ENCODE measurements at regions not wholly inside any gene's neighbourhood (a gene's known extent, or its start where the extent isn't known, plus 50 kb on each side); places are given as distances from the start of the nearest gene placed in this dataset.
"Not testable (repeated sequence)": the region's sequence is repeated elsewhere in the genome, so short reads cannot be mapped to it uniquely, and the experiment has no call there.

GRCh38 chr1:69088571-69088970 is 479.2 kb upstream of the LRRC7 start:
- no peak for ATAC-seq

- ATAC-seq = no peak
Measured at GRCh38 chr1:69090170-69090569, 477.6 kb upstream of the LRRC7 start.

- ATAC-seq = no peak
Measured at GRCh38 chr1:69090752-69091151, 477.0 kb upstream of the LRRC7 start.

- not testable (repeated sequence) for ATAC-seq
Measured at GRCh38 chr1:69102058-69102457, 465.7 kb upstream of the LRRC7 start.

DNA sequence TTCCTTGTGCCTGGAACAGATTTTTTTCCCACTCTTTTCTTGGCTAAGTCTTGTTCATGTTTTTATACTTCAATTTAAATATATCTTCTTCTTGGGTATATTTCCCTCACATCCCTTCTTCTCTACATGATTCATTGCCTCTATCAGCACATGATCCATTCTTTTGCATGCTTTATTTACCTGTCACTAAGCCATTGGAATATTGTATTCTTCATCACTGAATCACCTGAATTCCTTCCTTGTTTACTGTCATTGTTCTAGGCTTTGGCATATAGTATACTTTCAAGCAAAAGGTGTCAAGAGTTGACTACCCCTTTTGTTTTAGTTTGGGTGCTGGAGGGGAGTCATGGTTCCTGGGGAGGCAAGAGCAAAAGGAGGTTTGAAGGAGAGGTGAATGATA is 464.5 kb upstream of the LRRC7 start:
- ATAC-seq = no peak

DNA sequence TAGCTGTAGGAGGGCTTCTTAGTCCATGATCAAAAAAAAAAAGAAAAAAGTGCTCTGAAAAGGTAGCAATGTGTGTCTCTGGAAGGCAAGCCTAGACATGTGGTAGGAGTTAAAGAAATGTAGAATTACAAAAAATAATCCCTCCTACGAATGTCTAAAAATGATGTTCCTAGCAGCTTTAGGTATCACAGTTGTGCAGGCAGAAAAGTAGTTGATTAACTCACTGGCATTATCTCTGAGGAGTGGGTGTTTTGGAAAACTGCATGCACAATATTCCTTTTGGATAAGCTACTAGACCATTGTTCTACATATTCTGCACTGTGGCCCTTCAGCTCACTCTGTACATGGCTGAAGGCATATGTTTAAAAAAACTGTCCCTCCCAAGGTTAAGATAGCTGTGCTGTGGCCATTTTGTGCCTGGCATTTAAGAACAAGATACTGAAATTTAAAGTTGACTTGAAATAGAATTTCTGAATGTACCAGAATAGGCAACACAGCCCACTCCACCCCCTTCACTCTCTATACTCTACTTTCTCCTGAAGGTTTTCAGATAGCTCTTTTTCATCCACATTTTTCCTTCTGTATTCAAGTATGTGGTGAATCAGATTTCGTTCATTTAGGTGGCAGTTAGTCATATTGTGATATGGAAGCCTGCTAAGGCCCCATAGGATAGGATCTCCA is 463.9 kb upstream of the LRRC7 start:
- no peak for ATAC-seq

DNA sequence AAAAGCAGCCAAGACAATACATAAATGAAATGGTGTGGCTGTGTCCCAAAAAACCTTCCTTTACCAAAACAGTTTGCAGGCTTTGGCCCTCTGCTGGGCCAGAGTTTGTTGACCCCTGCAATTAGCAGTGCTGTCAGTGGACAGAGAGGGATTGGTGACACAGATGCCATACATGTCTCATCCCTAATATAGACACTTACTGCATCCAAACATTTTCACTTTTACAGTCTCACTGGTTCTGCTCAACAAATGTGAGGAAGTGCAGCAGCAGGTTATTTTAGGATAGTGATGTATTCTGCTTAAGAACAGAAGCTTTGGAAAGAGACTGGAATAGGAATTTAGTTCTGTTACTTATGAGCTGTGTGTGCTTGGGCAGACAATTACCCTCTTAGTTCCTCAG is 462.8 kb upstream of the LRRC7 start:
- no peak for ATAC-seq

- peak; percentile 85 for ATAC-seq
Measured at GRCh38 chr1:69109277-69109676, 458.4 kb upstream of the LRRC7 start.

DNA sequence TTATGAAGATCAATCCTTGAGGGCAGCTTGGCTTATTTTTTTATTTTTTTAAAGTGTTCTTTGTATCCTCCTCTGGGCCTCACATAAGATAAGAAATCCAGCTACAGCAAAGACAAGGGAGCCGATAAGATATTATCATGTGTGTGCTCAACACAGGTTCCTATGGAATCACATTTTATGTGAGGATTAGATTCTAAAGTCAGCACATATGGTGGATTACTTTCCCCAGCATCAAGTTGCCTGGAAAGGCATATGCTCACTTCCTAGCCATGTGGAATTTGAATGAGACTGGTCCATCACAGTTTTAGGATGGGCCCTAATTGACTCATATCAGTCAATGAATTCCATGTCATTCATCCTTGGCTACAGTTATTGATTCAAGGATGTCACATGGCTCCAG is 456.9 kb upstream of the LRRC7 start:
- no peak for ATAC-seq

DNA sequence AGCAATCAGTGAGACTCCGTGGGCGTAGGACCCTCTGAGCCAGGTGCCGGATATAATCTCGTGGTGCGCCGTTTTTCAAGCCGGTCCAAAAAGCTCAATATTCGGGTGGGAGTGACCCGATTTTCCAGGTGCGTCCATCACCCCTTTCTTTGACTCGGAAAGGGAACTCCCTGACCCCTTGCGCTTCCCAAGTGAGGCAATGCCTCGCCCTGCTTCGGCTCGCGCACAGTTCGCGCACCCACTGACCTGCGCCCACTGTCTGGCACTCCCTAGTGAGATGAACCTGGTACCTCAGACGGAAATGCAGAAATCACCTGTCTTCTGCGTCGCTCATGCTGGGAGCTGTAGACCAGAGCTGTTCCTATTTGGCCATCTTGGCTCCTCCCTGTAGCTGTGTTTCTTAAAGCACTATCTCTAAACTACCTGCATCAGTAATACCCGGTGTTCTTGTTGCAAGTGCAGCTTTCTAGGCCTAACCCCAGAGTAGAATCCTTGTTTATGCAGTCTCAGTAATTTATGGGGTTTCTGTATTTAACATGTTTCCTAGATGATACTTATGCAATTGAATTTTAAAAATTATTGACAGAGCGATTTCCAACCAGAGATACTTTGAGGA is 447.5 kb upstream of the LRRC7 start:
- ATAC-seq = not testable (repeated sequence)

DNA sequence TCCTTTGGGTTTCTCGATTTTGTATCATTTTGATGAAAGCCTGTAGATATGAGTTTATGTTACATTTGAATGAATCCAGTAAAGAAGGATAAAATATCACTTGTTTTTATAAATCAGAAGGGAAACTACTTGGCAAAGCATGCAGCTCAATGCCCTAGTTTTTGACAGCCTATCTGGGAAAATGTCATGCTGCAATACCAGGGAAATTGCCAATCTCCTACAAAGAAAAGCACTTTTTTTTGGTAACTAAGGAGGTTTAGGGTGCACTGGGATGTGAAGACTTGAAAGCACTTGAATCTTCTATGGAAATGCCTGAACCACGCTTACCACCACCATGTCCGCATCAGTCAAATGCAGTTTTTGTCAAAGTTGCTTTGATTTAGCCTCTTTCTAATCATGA is 446.9 kb upstream of the LRRC7 start:
- ATAC-seq = no peak

GRCh38 chr1:69121723-69122122 is 446.0 kb upstream of the LRRC7 start:
- no peak for ATAC-seq

DNA sequence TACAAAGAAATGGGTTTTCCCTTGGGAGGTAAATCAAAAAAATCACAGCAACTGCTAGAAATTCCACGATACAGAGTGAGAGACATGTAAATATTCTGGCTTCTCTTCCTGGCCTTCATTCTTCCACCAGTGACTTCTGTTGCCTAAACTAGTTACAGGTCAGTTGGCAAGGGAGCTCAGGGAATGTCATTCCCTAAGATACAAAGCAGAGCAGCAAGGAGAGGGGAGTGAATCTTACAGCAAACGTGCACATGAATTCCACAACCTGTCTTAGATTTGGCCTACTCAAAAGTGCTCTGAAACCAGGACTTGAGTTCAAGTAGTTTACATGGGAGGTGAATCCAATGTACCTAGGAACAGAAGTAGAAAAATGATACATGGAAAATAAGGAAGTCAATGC is 445.3 kb upstream of the LRRC7 start:
- no peak for ATAC-seq

GRCh38 chr1:69123486-69123885 is 444.2 kb upstream of the LRRC7 start:
- no peak for ATAC-seq

DNA sequence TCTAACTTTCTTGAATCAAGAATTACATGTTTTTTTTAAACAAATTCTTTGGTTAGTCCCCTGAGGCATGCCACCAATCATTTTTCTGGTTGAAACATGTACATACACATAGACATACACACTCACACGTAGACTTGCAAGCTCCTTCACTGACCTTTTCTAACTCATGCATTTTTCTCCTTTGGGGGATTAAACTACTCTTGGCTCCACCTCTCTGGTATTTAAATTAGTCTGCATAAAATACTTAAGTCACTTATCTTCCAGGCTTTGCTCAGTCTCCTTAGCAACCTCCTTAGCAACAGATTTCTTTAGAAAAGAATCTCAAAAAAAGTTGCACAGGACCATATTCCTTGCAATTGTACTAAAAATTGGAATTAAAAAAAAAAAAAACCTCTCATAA is 440.9 kb upstream of the LRRC7 start:
- ATAC-seq = no peak

DNA sequence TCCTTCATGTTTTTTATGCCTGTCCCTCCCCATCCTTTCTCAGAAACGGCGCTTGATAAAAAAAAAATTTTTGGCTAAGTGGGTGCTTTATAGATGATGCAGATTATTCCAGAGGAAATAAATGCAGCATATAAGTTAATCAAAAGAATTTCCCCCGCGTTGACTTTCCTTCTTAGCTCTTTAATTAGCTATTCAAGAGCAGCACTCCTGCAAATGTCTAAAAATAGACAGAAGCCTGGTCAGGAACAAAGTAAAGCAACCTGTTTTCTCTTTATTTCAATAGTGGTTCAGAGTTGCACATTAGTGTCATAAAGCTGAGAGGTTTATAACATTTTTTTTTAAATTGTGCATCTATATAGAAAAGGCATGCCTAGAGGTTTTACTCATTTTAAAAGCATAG is 439.5 kb upstream of the LRRC7 start:
- ATAC-seq = no peak

DNA sequence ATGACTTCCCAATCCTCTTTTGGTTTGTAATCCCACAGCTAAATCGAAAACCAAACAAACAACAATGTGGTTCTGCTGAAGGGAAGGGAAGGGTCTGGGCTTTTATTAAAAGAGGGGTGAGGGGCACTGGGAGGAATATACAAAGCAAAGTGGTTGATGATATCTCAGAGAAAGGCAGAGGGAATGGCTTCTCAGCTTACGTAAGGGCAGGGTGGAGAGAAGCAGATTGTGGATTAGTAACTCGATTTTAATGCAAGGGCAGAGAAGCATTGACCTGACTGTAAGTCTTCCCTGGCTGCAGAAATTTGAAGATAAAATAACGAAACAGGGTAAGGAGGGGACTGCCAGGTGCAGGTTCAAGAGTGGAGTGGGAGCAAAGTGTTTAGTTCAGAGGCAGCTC is 438.2 kb upstream of the LRRC7 start:
- ATAC-seq = no peak

DNA sequence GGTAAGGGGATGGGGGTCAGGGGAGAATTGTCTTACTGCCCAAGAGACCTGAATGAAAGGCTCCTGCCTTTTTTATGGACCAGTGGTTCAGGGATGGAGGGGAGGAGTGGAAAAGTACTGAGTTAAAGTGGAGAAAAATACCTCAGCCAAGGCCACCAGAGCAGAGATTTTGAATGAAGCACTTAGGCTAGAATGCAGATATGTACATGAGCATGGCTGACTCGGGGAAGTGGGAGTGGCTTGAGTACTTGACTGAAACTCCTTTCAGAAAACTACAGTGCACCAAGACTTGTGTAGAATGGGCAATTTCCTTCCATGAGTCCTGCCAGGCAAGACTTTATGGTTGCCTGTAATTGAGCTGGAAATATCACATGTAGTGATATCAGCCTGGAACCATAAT is 429.6 kb upstream of the LRRC7 start:
- no peak for ATAC-seq

DNA sequence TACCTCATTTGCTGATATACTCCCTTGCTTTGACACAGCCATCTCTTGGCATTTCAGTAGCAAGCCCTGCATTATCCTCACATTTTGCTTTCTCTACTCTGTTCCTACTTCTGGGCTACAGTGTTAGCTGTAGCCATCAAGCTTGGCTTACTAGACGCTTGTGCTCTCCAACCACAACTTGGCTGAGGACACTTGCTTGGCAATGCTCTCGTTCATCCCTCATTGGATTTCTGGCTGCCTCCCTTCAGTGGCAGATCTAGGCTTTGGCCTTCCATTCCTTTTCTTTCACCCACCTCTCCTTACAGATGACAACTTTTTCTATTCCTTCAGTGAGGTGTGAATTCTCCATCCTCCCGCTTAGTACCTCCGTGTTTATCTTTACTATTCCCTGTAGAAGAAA is 428.7 kb upstream of the LRRC7 start:
- no peak for ATAC-seq

- no peak for ATAC-seq
Measured at GRCh38 chr1:69146303-69146702, 421.4 kb upstream of the LRRC7 start.

DNA sequence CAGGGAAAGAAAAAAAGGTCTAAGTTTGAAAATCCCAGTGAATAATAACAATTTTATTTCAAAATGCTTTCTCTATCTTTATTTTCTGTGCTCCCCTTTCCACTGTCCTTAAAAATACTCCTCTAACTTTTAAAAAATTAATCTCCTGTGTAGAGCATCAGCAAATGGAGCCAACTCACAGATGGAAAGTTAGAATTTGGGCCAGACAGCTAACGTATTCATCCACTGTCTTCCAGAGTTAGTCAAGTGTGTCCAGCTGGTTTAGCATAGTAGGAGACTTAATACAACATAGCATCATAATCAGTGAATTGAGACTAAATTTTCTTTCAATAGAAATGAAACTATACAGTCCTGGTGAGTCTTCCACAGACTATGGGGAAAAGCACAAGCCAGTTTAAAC is 419.0 kb upstream of the LRRC7 start:
- no peak for ATAC-seq

- ATAC-seq = no peak
Measured at GRCh38 chr1:69157046-69157756, 410.5 kb upstream of the LRRC7 start.

- ATAC-seq = no peak
Measured at GRCh38 chr1:69163241-69163640, 404.5 kb upstream of the LRRC7 start.

- no peak for ATAC-seq
Measured at GRCh38 chr1:69163779-69164178, 403.9 kb upstream of the LRRC7 start.

Measured in esophagus mucosa (tissue), 1 donor.